ENCODE measurements at regions not wholly inside any gene's neighbourhood (a gene's known extent, or its start where the extent isn't known, plus 50 kb on each side); places are given as distances from the start of the nearest gene placed in this dataset.

- H3K4me3 ChIP-seq: no peak overlapping the region
- peak overlapping the region in 1 of 21 experiments; percentile 19 for H3K27ac ChIP-seq
Observed at GRCh38 chr10:49243610-49244283, 55.2 kb upstream of the C10orf71 start.

- no peak overlapping the region for H3K27ac ChIP-seq
- H3K4me3 ChIP-seq: no peak overlapping the region
Observed at GRCh38 chr10:49243139-49243538, 54.9 kb upstream of the TMEM273 start.

GRCh38 chr10:49242604-49243003 lies 54.4 kb upstream of the TMEM273 start:
- no peak overlapping the region for H3K4me3 ChIP-seq
- H3K27ac ChIP-seq: no peak overlapping the region

GRCh38 chr10:49241385-49241784 lies 53.2 kb upstream of the TMEM273 start:
- Histone ChIP-seq H3K4me3 (no peak overlapping the region), H3K27ac (no peak overlapping the region)

GRCh38 chr10:49240946-49241345 lies 52.8 kb upstream of the TMEM273 start:
- no peak overlapping the region for H3K27ac ChIP-seq
- no peak overlapping the region for H3K4me3 ChIP-seq

Data from skin epidermis (tissue), 12 donors.